ENCODE measurements at regions not wholly inside any gene's neighbourhood (a gene's known extent, or its start where the extent isn't known, plus 50 kb on each side); places are given as distances from the start of the nearest gene placed in this dataset.

- DNase-seq (ENCODE audit: low spot score): peak; percentile 32
Observed at GRCh38 chr16:86018487-86018886, 119.5 kb downstream of the IRF8 start.

GRCh38 chr16:86018941-86019340 lies 120.0 kb downstream of the IRF8 start:
- no peak for DNase-seq (ENCODE audit: low spot score)

DNA sequence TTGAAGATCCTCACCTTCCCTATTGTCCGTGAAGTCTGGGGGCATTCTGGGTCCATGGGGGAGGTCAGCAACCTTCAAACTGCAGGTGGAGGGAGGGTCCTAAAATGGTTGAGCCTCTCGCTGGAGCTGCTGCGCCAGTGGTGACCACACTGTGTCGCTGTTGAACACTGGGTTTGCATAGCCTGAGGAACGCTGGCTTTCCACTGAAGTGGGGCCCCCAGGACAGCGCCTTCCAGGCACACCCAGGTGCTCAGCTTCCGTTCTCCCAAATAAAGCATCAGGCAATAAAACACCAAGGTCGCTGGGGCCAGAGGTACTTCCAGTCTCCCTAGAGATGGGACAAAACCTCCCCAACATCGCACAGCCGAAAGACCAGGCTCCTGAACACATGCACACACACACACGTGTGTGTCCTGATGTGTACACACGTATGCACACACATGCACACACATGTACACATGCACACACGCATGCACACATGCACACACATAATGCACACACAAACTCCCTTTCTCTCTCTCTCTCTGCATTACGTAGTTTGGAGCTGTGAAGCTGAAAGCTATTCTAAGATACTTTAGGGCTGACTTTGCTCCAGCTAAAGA lies 120.6 kb downstream of the IRF8 start:
- no peak for DNase-seq (ENCODE audit: low spot score)

DNA sequence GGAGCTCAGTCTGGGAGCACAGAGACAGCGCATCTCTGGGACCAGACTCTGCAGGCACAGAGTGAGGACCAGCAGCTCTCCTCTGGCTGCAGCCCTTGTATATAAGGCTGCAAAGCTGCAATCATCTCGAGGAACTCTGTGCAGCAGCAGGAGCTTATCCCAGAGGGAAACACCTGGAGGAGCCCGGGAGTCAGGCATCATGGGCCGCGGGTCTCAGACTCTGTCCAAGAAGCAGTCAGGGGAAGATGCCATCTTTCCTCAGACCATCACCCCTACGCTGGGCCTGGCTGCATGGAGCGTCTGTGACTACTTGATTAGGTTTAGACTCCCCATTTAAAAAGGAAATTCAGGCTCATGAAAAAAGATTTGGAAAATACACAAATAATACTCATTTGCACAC lies 122.0 kb downstream of the IRF8 start:
- DNase-seq (ENCODE audit: low spot score): no peak

DNA sequence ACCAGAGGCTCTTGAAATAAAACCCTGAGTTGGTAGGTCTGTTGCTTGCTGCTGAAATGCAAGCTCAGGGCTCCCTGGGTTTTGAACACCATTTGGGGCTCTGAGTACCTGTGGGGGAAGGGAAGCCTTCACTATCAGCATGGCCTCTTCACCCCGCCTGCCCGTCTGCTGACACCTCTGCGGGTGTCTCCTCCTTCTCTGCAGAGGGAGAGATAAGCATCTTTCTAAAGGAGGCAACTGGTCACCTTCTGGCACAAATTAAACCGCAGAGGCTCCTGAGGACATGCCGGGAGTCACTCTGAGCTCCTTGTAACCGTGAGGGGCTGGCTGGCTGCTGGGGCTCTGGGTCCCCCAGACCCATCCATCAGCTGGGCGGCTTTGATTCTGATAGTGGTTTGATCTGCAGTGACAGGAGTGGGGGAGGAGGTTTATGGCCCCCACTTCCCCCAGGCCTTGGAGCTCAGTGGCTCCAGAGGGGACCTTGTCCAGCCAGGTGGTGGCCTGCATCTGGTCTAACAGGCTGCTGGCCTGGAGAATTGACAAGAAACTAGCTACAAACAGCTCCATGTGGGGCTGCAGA lies 123.5 kb downstream of the IRF8 start:
- DNase-seq (ENCODE audit: low spot score): no peak

DNA sequence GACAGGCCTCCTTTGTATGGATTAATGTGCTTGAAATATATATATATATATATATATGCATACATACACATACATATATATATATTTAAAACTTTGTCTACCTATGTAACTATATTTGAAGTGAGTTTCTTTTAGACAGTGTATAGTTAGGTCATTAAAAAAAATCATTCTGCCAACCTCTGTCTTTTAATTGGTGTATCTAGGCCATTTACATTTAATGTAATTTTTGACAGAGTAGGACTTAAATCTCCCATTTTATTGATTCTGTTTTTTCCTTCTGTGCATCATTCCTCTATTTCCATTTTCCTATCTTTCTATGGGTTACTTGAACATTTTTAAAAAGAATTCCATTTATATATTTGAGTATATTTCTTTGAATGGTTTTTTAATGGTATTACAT lies 125.2 kb downstream of the IRF8 start:
- no peak for DNase-seq (ENCODE audit: low spot score)

DNA sequence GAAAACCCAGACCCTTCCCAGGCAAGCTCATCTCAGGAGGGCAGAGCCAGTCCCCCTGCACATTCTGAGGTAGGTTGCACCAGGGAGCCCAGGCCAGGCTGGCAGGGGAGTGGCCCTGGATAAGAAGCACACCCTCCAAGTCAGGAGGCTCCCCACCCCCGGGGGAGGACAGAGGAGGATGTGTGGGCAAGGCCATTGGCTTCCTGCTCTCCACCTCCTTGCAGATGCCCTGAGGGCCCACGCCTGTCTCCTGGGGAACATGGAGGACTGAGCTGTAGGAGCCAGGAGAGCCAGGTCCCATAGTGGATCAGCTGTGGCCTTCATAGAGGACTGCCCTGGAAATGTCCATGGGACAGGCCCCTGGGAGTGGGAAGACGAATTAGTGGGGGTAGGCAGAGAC lies 126.7 kb downstream of the IRF8 start:
- no peak for DNase-seq (ENCODE audit: low spot score)

DNA sequence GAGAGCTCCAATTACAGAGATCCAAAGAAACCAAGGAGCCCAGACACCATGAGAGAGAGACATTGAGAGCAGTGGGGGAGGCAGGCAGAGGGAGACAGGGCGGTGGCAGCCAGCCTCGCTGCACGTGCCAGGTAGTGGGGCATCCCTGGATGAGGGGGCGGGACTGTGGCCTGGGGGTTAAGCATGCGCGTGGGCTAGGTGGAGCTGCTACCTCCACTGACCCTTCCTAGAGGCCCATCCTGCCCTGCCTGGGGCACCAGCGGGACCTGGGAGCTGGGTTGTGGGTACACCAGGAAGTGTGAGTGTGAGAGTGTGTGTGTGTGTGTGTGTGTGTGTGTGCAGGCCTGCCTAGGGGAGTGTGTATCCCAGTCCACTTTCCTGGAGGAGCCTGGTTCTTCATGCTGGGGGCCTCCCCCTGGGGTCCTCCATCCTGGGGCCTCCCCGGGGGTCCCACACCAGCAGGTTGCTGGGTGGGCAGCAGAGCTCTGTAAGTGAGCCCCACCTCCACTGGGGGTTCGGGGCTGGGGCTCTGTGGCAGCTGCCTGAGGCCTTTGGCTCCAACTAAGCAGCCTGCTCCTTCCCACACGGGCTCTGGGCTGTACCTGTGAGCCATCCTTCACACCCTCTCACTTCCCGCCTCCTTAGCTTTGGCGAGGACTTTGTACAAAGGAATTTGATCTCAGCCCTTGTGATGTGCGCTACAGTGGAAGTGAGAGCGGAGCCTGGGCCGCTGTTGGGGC lies 127.4 kb downstream of the IRF8 start:
- DNase-seq (ENCODE audit: low spot score): peak; percentile 17

GRCh38 chr16:86026916-86027315 lies 128.0 kb downstream of the IRF8 start:
- no peak for DNase-seq (ENCODE audit: low spot score)

DNA sequence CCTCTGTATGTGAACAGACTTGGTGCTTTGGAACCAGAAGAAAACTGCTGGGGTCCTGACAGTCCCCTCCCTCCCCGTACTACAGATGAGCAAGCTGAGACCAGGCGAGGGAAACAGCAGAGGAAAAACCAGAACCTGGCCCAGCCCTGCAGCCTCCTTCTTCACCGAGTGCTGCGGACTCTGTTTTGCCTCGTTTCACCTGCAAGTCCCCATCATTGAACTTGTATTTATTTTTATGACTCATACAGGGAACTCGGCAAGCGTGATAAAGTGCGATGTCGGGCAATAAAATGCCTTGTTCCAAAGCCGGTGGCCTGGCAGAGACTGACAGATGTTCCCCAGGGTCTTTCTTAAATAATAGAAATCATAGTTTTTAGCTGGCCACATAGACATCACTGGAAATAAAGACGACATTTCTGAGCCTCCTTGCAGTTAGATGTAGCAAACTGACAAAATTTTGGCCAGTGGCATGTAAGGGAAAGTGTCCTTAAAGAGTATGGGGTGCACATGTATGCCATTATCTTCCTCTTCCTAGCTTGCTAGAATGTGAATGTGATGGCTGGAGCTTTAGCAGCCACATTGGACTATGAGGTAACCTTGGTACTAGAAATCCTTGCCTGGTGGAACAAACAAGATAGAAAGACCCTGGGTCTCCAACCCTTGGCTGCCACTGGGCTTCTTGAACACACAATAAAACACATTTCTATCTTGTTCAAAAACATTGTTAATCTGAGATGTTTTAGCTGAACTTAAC lies 128.6 kb downstream of the IRF8 start:
- no peak for DNase-seq (ENCODE audit: low spot score)

GRCh38 chr16:86029131-86029741 lies 130.3 kb downstream of the IRF8 start:
- peak; percentile 60 for DNase-seq (ENCODE audit: low spot score)

GRCh38 chr16:86030116-86030515 lies 131.2 kb downstream of the IRF8 start:
- DNase-seq (ENCODE audit: low spot score): no peak

DNA sequence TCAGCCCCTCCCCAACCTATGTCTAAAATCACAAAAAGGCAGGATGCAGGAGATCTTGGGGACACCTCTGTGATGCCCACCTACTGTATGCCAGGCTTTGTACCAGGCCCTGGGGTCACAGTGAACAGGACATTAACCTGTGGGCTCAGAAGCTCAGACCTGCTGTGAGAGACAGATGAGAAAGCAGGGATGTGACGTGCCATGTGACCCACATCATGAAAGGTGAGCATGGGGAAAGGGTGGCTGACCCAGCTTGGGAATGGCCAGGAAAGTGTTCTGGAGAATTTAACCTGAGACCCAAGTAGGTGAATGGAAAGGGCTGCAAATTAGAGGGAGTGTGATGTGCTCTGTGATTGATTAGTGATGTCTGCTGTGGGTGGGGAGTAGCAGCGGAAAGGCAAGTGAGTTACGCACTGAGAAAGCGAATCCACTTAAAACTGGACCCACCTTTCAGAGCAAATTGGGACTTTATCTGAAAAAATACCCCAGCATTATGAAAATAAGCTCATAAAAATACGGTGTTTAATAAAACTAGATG lies 132.2 kb downstream of the IRF8 start:
- no peak for DNase-seq (ENCODE audit: low spot score)

- DNase-seq (ENCODE audit: low spot score): no peak
Observed at GRCh38 chr16:86033016-86033474, 134.1 kb downstream of the IRF8 start.

DNA sequence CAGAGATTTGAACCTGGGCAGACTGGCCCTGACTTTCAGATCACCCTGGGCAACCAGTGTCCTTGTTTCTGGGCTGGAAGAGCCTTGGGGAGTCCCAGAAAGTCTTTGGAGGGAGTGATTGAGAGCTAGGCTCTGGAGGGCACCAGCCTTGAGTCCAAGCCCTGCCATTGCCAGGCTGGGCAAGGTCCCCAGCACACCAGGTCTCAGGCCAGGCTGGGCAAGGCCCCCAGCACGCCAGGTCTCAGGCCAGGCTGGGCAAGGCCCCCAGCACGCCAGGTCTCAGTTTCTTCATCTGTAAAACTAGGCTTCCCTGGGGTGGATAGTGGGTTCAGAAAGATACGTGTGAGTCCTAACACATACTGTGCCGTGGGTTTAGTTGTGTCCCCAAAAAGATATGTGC lies 135.0 kb downstream of the IRF8 start:
- DNase-seq (ENCODE audit: low spot score): no peak

GRCh38 chr16:86034421-86034919 lies 135.5 kb downstream of the IRF8 start:
- no peak for DNase-seq (ENCODE audit: low spot score)

DNA sequence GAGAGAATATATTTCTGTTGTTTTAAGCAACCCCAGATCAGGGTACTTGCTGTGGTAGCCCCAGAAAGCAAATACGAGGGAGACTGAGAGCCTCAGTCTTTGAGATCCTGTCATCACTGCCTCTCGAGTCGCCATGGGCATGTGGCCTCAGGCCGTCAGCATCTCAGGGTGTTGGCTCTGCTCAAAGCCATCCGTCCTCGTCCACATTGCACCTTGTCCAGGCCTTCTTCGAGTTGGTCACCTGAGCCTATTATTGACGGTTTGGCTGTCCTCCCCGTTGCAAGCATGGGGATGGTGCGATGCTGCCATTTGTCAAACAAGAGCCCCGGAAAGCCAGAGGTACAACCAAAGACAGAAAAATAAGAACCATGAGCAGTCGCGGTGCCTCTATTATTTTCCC lies 136.9 kb downstream of the IRF8 start:
- DNase-seq (ENCODE audit: low spot score): no peak

DNA sequence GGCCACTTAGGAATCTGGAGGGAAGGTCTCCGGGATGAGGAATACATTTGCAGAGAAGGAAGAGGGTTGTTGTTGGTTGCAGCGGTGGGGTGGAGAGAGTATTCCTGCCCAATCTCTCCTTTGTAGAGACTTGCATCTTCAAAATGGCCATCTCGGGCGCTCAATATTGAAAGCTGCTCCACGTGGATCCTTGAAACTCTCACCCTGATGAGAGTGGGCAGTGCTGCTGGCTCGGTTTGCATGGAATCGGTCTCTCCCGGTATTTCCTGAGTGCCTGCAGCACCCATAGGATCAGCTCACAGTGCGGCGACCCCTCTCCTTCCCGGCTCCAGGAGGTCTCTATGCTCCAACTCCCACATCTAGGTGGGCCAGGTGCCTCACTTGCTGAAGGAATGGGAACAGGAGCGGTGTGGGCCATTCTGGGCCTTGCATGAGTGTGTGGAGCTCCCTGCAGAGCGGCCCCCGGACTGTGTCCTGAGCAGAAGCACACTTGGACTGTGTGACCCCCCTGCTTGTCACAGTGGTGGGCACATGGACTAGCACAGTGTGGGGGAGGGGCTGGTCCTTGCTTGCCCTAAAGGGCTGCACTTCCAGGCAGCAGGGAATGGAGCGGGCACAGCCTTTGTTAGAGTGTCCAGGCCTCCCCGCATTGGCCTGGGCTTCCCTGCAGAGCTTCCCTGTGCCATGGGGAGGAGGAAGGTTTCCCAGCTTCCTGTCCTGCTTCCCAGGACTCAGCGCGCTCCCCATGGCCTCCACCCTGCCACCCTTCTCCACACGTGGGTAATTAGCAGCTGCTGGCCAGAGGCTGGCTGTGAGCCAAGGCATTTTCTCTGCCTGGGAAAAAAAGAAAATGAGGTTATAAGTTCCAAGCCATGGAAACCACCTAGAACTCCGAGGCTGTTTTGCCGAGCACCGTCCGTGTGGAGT lies 139.3 kb downstream of the IRF8 start:
- no peak for DNase-seq (ENCODE audit: low spot score)

DNA sequence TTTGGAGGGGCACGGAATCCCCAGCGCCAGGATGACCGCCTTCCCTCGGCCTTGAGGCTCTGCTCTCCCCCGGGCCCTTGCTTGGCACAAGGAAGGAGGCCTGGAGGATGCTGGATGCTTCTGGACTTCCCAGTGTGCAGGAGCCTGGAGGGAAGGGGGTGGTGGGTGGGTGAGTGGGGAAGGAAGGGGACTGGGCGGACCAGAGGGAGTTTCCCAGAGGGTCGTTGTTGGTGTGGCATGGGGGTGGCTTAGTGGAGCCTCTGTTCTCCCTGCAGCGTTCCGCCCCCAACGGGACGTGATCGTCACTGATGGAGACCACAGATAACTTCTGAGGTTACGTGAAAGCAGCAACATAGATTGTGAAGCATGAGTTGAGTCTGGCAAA lies 140.0 kb downstream of the IRF8 start:
- DNase-seq (ENCODE audit: low spot score): no peak

GRCh38 chr16:86039606-86040005 lies 140.6 kb downstream of the IRF8 start:
- DNase-seq (ENCODE audit: low spot score): no peak

- DNase-seq (ENCODE audit: low spot score): no peak
Observed at GRCh38 chr16:86040496-86040895, 141.5 kb downstream of the IRF8 start.
